Pulmonary artery endothelial cell (primary cell): ENCODE measurements at regions not wholly inside any gene's neighbourhood (a gene's known extent, or its start where the extent isn't known, plus 50 kb on each side); places are given as distances from the start of the nearest gene placed in this dataset.

Experiments
- DNase-seq: peaks from one replicate; pipeline ENCODE4 v3.0.0-alpha.2; 2011; ENCODE audit warnings: low read depth, low spot score

GRCh38 chr10:8481718-8482504 is 427.4 kb downstream of the GATA3 start:
- DNase-seq: no peak

- DNase-seq: no peak
Observed at GRCh38 chr10:8485032-8485431, 430.5 kb downstream of the GATA3 start.

GRCh38 chr10:8487346-8487745 is 432.9 kb downstream of the GATA3 start:
- DNase-seq: no peak

GRCh38 chr10:8489232-8489631 is 434.7 kb downstream of the GATA3 start:
- DNase-seq: no peak

GRCh38 chr10:8489823-8490222 is 435.3 kb downstream of the GATA3 start:
- DNase-seq: no peak

- DNase-seq: no peak
Observed at GRCh38 chr10:8498290-8498689, 443.8 kb downstream of the GATA3 start.

- DNase-seq: no peak
Observed at GRCh38 chr10:8498881-8499280, 444.4 kb downstream of the GATA3 start.

- DNase-seq: no peak
Observed at GRCh38 chr10:8499312-8499711, 444.8 kb downstream of the GATA3 start.

- DNase-seq: no peak
Observed at GRCh38 chr10:8499752-8500390, 445.4 kb downstream of the GATA3 start.

- DNase-seq: no peak
Observed at GRCh38 chr10:8502573-8502972, 448.1 kb downstream of the GATA3 start.

- no peak for DNase-seq
Observed at GRCh38 chr10:8504499-8504898, 450.0 kb downstream of the GATA3 start.

GRCh38 chr10:8507156-8507555 is 452.7 kb downstream of the GATA3 start:
- no peak for DNase-seq

GRCh38 chr10:8508882-8509281 is 454.4 kb downstream of the GATA3 start:
- no peak for DNase-seq

GRCh38 chr10:8510471-8510870 is 456.0 kb downstream of the GATA3 start:
- DNase-seq: no peak

- DNase-seq: no peak
Observed at GRCh38 chr10:8511026-8511425, 456.5 kb downstream of the GATA3 start.

GRCh38 chr10:8513155-8514147 is 459.0 kb downstream of the GATA3 start:
- DNase-seq: no peak

GRCh38 chr10:8520382-8520781 is 465.9 kb downstream of the GATA3 start:
- DNase-seq: no peak

- no peak for DNase-seq
Observed at GRCh38 chr10:8527773-8528172, 473.3 kb downstream of the GATA3 start.

- DNase-seq: no peak
Observed at GRCh38 chr10:8531116-8531515, 476.6 kb downstream of the GATA3 start.

GRCh38 chr10:8532647-8533046 is 478.2 kb downstream of the GATA3 start:
- DNase-seq: no peak

- DNase-seq: no peak
Observed at GRCh38 chr10:8533462-8533861, 479.0 kb downstream of the GATA3 start.

GRCh38 chr10:8534096-8534495 is 479.6 kb downstream of the GATA3 start:
- no peak for DNase-seq
